GM18907 (cell line): ENCODE measurements at regions not wholly inside any gene's neighbourhood (a gene's known extent, or its start where the extent isn't known, plus 50 kb on each side); places are given as distances from the start of the nearest gene placed in this dataset.

Experiments used
- ATAC-seq: cut with Tn5 transposase; IDR thresholded peaks from one replicate; pipeline ENCODE4 v1.9.1; 2021; ENCODE audit warnings: mild to moderate bottlenecking, moderate library complexity; ENCODE audit not compliant: unreplicated experiment

- ATAC-seq, result no peak
Observed at GRCh38 chr11:62030071-62030684, 62.7 kb upstream of the FTH1 start.

GRCh38 chr11:62026739-62027370, 59.4 kb upstream of the FTH1 start:
- no peak for ATAC-seq

- ATAC-seq, result peak; percentile 84
Observed at GRCh38 chr11:62025487-62026105, 58.2 kb upstream of the FTH1 start.

- ATAC-seq, result no peak
Observed at GRCh38 chr11:62024936-62025486, 57.6 kb upstream of the FTH1 start.

GRCh38 chr11:62022211-62022610, 54.8 kb upstream of the FTH1 start:
- ATAC-seq, result no peak

GRCh38 chr11:62020661-62021060, 53.2 kb upstream of the FTH1 start:
- ATAC-seq, result no peak

GRCh38 chr11:62018981-62019664, 51.7 kb upstream of the FTH1 start:
- ATAC-seq, result no peak

- ATAC-seq, result no peak
Observed at GRCh38 chr11:62017878-62018655, 50.6 kb upstream of the FTH1 start.
